T-cell (primary cell): ENCODE measurements at regions not wholly inside any gene's neighbourhood (a gene's known extent, or its start where the extent isn't known, plus 50 kb on each side); places are given as distances from the start of the nearest gene placed in this dataset.

ENCODE experiments used
- ATAC-seq, 4 experiments: fragments of 200-7000 bp in 3 of 4; fragments of 150-1000 bp in 1 of 4; cut with Tn5 transposase; replicated peaks in 1 of 4; 1 replicate in 3 of 4; 2 replicates in 1 of 4; pipeline ENCODE4 v1.10.0; 2021; ENCODE audit warnings: moderate library complexity in 3 of 4, mild to moderate bottlenecking in 2 of 4, moderate number of reproducible peaks in 1 of 4
- CTCF ChIA-PET, 2 donors: fragments of 300-600 bp; sonication (Branson Sonifier 250); formaldehyde crosslinking; loops; one replicate each; lab custom pipeline; 2022; ENCODE audit warnings: antibody characterized with exemption in 2 of 2; lab: Charles Lee
- POLR2A ChIA-PET, 2 donors: fragments of 300-600 bp; sonication (Branson Sonifier 250); formaldehyde crosslinking; loops; one replicate each; lab custom pipeline; 2022; ENCODE audit warnings: antibody characterized with exemption in 2 of 2; lab: Charles Lee
- DNase-seq, 35 experiments: peaks; one replicate each; pipeline versions ENCODE4 v3.0.0 to v3.0.0-alpha.2; 2013 to 2023
- H3K27ac ChIP-seq: one replicate; pipeline ENCODE4 v1.5.1; 2013; ENCODE audit warnings: low read length
- H3K27me3 ChIP-seq, 2 experiments: replicated peaks in 1 of 2; 1 replicate in 1 of 2; 2 replicates in 1 of 2; pipeline versions ENCODE4 v1.6.1 to v1.7.0; 2013; ENCODE audit warnings: low read length in 1 of 2, mixed read lengths in 1 of 2; ENCODE audit not compliant: control insufficient read depth in 2 of 2, insufficient read depth in 2 of 2; ENCODE audit errors: extremely low read depth in 1 of 2
- H3K36me3 ChIP-seq, 2 donors: 1 replicate in 1 of 2; 2 replicates in 1 of 2; pipeline versions ENCODE4 v1.6.1 to v1.7.0; 2013; ENCODE audit warnings: low read length in 1 of 2; ENCODE audit not compliant: control insufficient read depth in 2 of 2, insufficient read depth in 1 of 2; ENCODE audit errors: extremely low read depth in 1 of 2
- H3K4me1 ChIP-seq, 2 experiments: 1 replicate in 1 of 2; 2 replicates in 1 of 2; pipeline versions ENCODE4 v1.6.1 to v1.7.0; 2013; ENCODE audit warnings: low read length in 2 of 2, mixed read lengths in 1 of 2; ENCODE audit not compliant: insufficient read depth in 2 of 2, control insufficient read depth in 1 of 2; ENCODE audit errors: extremely low read depth in 1 of 2
- H3K4me3 ChIP-seq, 2 donors: 1 replicate in 1 of 2; 2 replicates in 1 of 2; pipeline versions ENCODE4 v1.5.1 to v1.7.0; 2013; ENCODE audit warnings: mild to moderate bottlenecking in 2 of 2, low read length in 1 of 2, moderate library complexity in 1 of 2; ENCODE audit not compliant: control insufficient read depth in 1 of 2; ENCODE audit errors: extremely low read depth in 1 of 2
- H3K9me3 ChIP-seq: 2 replicates; pipeline ENCODE4 v1.7.0; 2013
- H3K27ac Mint-ChIP-seq, 2 donors: one replicate each; pipeline ENCODE4 v1.8.0; 2020 to 2021; ENCODE audit warnings: mild to moderate bottlenecking in 2 of 2, mixed read lengths in 2 of 2
- H3K27me3 Mint-ChIP-seq, 2 donors: one replicate each; pipeline ENCODE4 v1.8.0; 2021 to 2022; ENCODE audit warnings: mixed read lengths in 2 of 2
- H3K36me3 Mint-ChIP-seq: one replicate; pipeline ENCODE4 v1.8.0; 2021; ENCODE audit warnings: mixed read lengths
- H3K4me1 Mint-ChIP-seq, 3 donors: one replicate each; pipeline ENCODE4 v1.8.0; 2020 to 2022; ENCODE audit warnings: mixed read lengths in 3 of 3, mild to moderate bottlenecking in 1 of 3
- H3K4me3 Mint-ChIP-seq, 3 donors: one replicate each; pipeline ENCODE4 v1.8.0; 2020 to 2022; ENCODE audit warnings: mild to moderate bottlenecking in 3 of 3, mixed read lengths in 3 of 3, moderate library complexity in 3 of 3
- H3K9me3 Mint-ChIP-seq, 3 donors: one replicate each; pipeline ENCODE4 v1.8.0; 2020 to 2022; ENCODE audit warnings: mixed read lengths in 3 of 3
- WGBS: methylation state at CpG from one replicate; pipeline ENCODE4 v1.1.5; 2013; ENCODE audit warnings: missing lambda C conversion rate; ENCODE audit not compliant: insufficient coverage; 5-methylcytosine and 5-hydroxymethylcytosine counted together

GRCh38 chr4:28675582-28675981 lies 1814.9 kb downstream of the STIM2 start:
- ATAC-seq: no peak
- Histone ChIP-seq H3K4me1 (no peaks in the 10 kb centered on the region), H3K27ac (no peak overlapping the region), H3K4me3 (no peak overlapping the region), H3K9me3 (no peaks in the 10 kb centered on the region), H3K27me3 (no peaks in the 10 kb centered on the region), H3K36me3 (no peaks in the 10 kb centered on the region)
- Mint-ChIP-seq H3K27me3 (no peaks in the 10 kb centered on the region), H3K4me3 (no peak overlapping the region), H3K9me3 (peaks cover 8 to 16% (median 9%) of the 10 kb centered on the region in 3 donors), H3K27ac (no peak overlapping the region), H3K36me3 (no peaks in the 10 kb centered on the region), H3K4me1 (no peaks in the 10 kb centered on the region)
- DNase-seq: no peak
- CTCF ChIA-PET: no interaction called here
- POLR2A ChIA-PET: no interaction called here

- no peaks in the 10 kb centered on the region for H3K9me3 ChIP-seq
- H3K27ac ChIP-seq: no peak overlapping the region
- no peaks in the 10 kb centered on the region for H3K36me3 ChIP-seq
- H3K4me3 Mint-ChIP-seq: no peak overlapping the region
- no peaks in the 10 kb centered on the region for H3K36me3 Mint-ChIP-seq
- H3K27me3 ChIP-seq: no peaks in the 10 kb centered on the region
- ChIA-PET CTCF (no interaction called here), POLR2A (no interaction called here)
- H3K4me1 ChIP-seq: no peaks in the 10 kb centered on the region
- H3K27me3 Mint-ChIP-seq: no peaks in the 10 kb centered on the region
- no peaks in the 10 kb centered on the region for H3K4me1 Mint-ChIP-seq
- DNase-seq (no peak), ATAC-seq (no peak)
- no peak overlapping the region for H3K4me3 ChIP-seq
- no peak overlapping the region for H3K27ac Mint-ChIP-seq
- H3K9me3 Mint-ChIP-seq: peaks cover 0 to 8% (median 0%) of the 10 kb centered on the region in 3 donors
These were observed 1817.2 kb downstream of the STIM2 start for GRCh38 chr4:28677808-28678207.

- ChIA-PET CTCF (no interaction called here), POLR2A (no interaction called here)
- Mint-ChIP-seq H3K4me1 (no peaks in the 10 kb centered on the region), H3K27me3 (no peaks in the 10 kb centered on the region), H3K27ac (no peak overlapping the region), H3K36me3 (no peaks in the 10 kb centered on the region), H3K9me3 (peaks cover 5 to 13% (median 12%) of the 10 kb centered on the region in 3 donors), H3K4me3 (no peak overlapping the region)
- no peaks in the 10 kb centered on the region for H3K27me3 ChIP-seq
- no peaks in the 10 kb centered on the region for H3K36me3 ChIP-seq
- H3K4me1 ChIP-seq: no peaks in the 10 kb centered on the region
- ATAC-seq: no peak
- H3K27ac ChIP-seq: no peak overlapping the region
- no CpG with 5 or more reads among the region's 1 CpG for WGBS
- no peaks in the 10 kb centered on the region for H3K9me3 ChIP-seq
- no peak overlapping the region for H3K4me3 ChIP-seq
- DNase-seq: no peak
These were observed 1822.2 kb downstream of the STIM2 start for GRCh38 chr4:28682847-28683246.

GRCh38 chr4:28686618-28687017 lies 1826.0 kb downstream of the STIM2 start:
- H3K36me3 Mint-ChIP-seq: no peaks in the 10 kb centered on the region
- H3K9me3 Mint-ChIP-seq: peaks cover 5 to 24% (median 15%) of the 10 kb centered on the region in 3 donors
- CTCF ChIA-PET: no interaction called here
- Histone ChIP-seq H3K4me3 (no peak overlapping the region), H3K27me3 (no peaks in the 10 kb centered on the region), H3K9me3 (no peaks in the 10 kb centered on the region), H3K36me3 (no peaks in the 10 kb centered on the region), H3K27ac (no peak overlapping the region), H3K4me1 (no peaks in the 10 kb centered on the region)
- 65% methylated on average over 3 of the region's 4 CpGs for WGBS
- POLR2A ChIA-PET: interaction anchor here in 1 of 2 donors (0.7 kb wide), 1 partner anchor 184 kb away, joined by 3 read pairs; no protein-coding TSS in a partner anchor
- H3K27me3 Mint-ChIP-seq: no peaks in the 10 kb centered on the region
- ATAC-seq (no peak), DNase-seq (no peak)
- no peaks in the 10 kb centered on the region for H3K4me1 Mint-ChIP-seq
- H3K4me3 Mint-ChIP-seq: no peak overlapping the region
- no peak overlapping the region for H3K27ac Mint-ChIP-seq

- Histone ChIP-seq H3K9me3 (no peaks in the 10 kb centered on the region), H3K4me3 (no peak overlapping the region), H3K27me3 (no peaks in the 10 kb centered on the region), H3K36me3 (no peaks in the 10 kb centered on the region), H3K27ac (no peak overlapping the region), H3K4me1 (no peaks in the 10 kb centered on the region)
- ChIA-PET CTCF (no interaction called here), POLR2A (no interaction called here)
- H3K4me3 Mint-ChIP-seq: no peak overlapping the region
- no peaks in the 10 kb centered on the region for H3K27me3 Mint-ChIP-seq
- no peak for DNase-seq
- no peak overlapping the region for H3K27ac Mint-ChIP-seq
- ATAC-seq: no peak
- no peaks in the 10 kb centered on the region for H3K4me1 Mint-ChIP-seq
- H3K36me3 Mint-ChIP-seq: no peaks in the 10 kb centered on the region
- H3K9me3 Mint-ChIP-seq: peaks cover 2 to 21% (median 8%) of the 10 kb centered on the region in 3 donors
- WGBS: 100% methylated on average over 1 of the region's 1 CpG
These were observed 1830.2 kb downstream of the STIM2 start for GRCh38 chr4:28690890-28691289.

- Histone ChIP-seq H3K27ac (no peak overlapping the region), H3K4me3 (no peak overlapping the region), H3K4me1 (no peaks in the 10 kb centered on the region), H3K36me3 (no peaks in the 10 kb centered on the region), H3K9me3 (no peaks in the 10 kb centered on the region), H3K27me3 (no peaks in the 10 kb centered on the region)
- ChIA-PET CTCF (no interaction called here), POLR2A (no interaction called here)
- ATAC-seq (no peak), DNase-seq (no peak)
- peaks cover 0 to 7% (median 4%) of the 10 kb centered on the region in 3 donors for H3K9me3 Mint-ChIP-seq
- H3K36me3 Mint-ChIP-seq: no peaks in the 10 kb centered on the region
- no CpG with 5 or more reads among the region's 4 CpGs for WGBS
- H3K4me1 Mint-ChIP-seq: no peaks in the 10 kb centered on the region
- H3K27me3 Mint-ChIP-seq: no peaks in the 10 kb centered on the region
- no peak overlapping the region for H3K27ac Mint-ChIP-seq
- H3K4me3 Mint-ChIP-seq: no peak overlapping the region
These were observed 1841.9 kb downstream of the STIM2 start for GRCh38 chr4:28702571-28702970.

- H3K27ac Mint-ChIP-seq: no peak overlapping the region
- no peak overlapping the region for H3K4me3 ChIP-seq
- H3K9me3 Mint-ChIP-seq: peaks cover 4 to 16% (median 13%) of the 10 kb centered on the region in 3 donors
- POLR2A ChIA-PET: no interaction called here
- H3K36me3 ChIP-seq: no peaks in the 10 kb centered on the region
- no peaks in the 10 kb centered on the region for H3K27me3 ChIP-seq
- no peaks in the 10 kb centered on the region for H3K36me3 Mint-ChIP-seq
- H3K4me1 Mint-ChIP-seq: no peaks in the 10 kb centered on the region
- DNase-seq (no peak), ATAC-seq (no peak)
- no peak overlapping the region for H3K27ac ChIP-seq
- H3K4me3 Mint-ChIP-seq: no peak overlapping the region
- no peaks in the 10 kb centered on the region for H3K9me3 ChIP-seq
- no peaks in the 10 kb centered on the region for H3K27me3 Mint-ChIP-seq
- no CpG with 5 or more reads among the region's 3 CpGs for WGBS
- H3K4me1 ChIP-seq: no peaks in the 10 kb centered on the region
- CTCF ChIA-PET: no interaction called here
These were observed 1849.2 kb downstream of the STIM2 start for GRCh38 chr4:28709891-28710290.
